Epithelial cell of prostate (primary cell): ENCODE measurements at regions not wholly inside any gene's neighbourhood (a gene's known extent, or its start where the extent isn't known, plus 50 kb on each side); places are given as distances from the start of the nearest gene placed in this dataset.
"Not testable (repeated sequence)": the region's sequence is repeated elsewhere in the genome, so short reads cannot be mapped to it uniquely, and the experiment has no call there.

ENCODE experiments used
- DNase-seq: peaks from one replicate; pipeline ENCODE4 v3.0.0-alpha.2; 2011; ENCODE audit warnings: low read depth, low spot score
- H3K27ac ChIP-seq: fragments of 450-650 bp; 2 replicates; pipeline ENCODE4 v1.5.1; 2017; ENCODE audit warnings: mild to moderate bottlenecking

- no peak overlapping the region for H3K27ac ChIP-seq
- DNase-seq, result no peak
Measured at GRCh38 chr1:245067257-245067656, 87.5 kb upstream of the KIF26B start.

- no peak overlapping the region for H3K27ac ChIP-seq
- DNase-seq, result no peak
Measured at GRCh38 chr1:245062741-245063305, 92.0 kb upstream of the KIF26B start.

GRCh38 chr1:245061808-245062207, 93.0 kb upstream of the KIF26B start:
- H3K27ac ChIP-seq, DNase-seq: not testable (repeated sequence)

- no peak for DNase-seq
Measured at GRCh38 chr1:245060684-245061374, 94.0 kb upstream of the KIF26B start.

GRCh38 chr1:245059806-245060424, 94.9 kb upstream of the KIF26B start:
- DNase-seq, result no peak
- H3K27ac ChIP-seq, result no peak overlapping the region

More at GRCh38 chr1:245060684-245061374, 94.0 kb upstream of the KIF26B start:
- no peak overlapping the region for H3K27ac ChIP-seq

GRCh38 chr1:245058882-245059281, 95.9 kb upstream of the KIF26B start:
- no peak for DNase-seq
- H3K27ac ChIP-seq, result no peak overlapping the region

- DNase-seq, result no peak
- no peak overlapping the region for H3K27ac ChIP-seq
Measured at GRCh38 chr1:245058436-245058835, 96.3 kb upstream of the KIF26B start.

GRCh38 chr1:245056913-245057312, 97.9 kb upstream of the KIF26B start:
- DNase-seq, result no peak

GRCh38 chr1:245056296-245056695, 98.5 kb upstream of the KIF26B start:
- H3K27ac ChIP-seq, DNase-seq: not testable (repeated sequence)

More at GRCh38 chr1:245056913-245057312, 97.9 kb upstream of the KIF26B start:
- no peak overlapping the region for H3K27ac ChIP-seq

- DNase-seq, result no peak
- H3K27ac ChIP-seq, result no peak overlapping the region
Measured at GRCh38 chr1:245055752-245056151, 99.0 kb upstream of the KIF26B start.

- no peak overlapping the region for H3K27ac ChIP-seq
Measured at GRCh38 chr1:245054507-245055270, 100.1 kb upstream of the KIF26B start.

GRCh38 chr1:245054105-245054504, 100.7 kb upstream of the KIF26B start:
- H3K27ac ChIP-seq, result no peak overlapping the region
- no peak for DNase-seq

More at GRCh38 chr1:245054507-245055270, 100.1 kb upstream of the KIF26B start:
- no peak for DNase-seq

- DNase-seq, result no peak
- H3K27ac ChIP-seq, result no peak overlapping the region
Measured at GRCh38 chr1:245052258-245052657, 102.5 kb upstream of the KIF26B start.

- DNase-seq, result no peak
- H3K27ac ChIP-seq, result no peak overlapping the region
Measured at GRCh38 chr1:245051349-245052221, 103.2 kb upstream of the KIF26B start.

GRCh38 chr1:245046769-245047168, 108.0 kb upstream of the KIF26B start:
- no peak overlapping the region for H3K27ac ChIP-seq
- DNase-seq, result no peak

GRCh38 chr1:245046315-245046714, 108.5 kb upstream of the KIF26B start:
- no peak for DNase-seq

GRCh38 chr1:245045087-245045881, 109.5 kb upstream of the KIF26B start:
- no peak overlapping the region for H3K27ac ChIP-seq
- peak; percentile 6 for DNase-seq

More at GRCh38 chr1:245046315-245046714, 108.5 kb upstream of the KIF26B start:
- H3K27ac ChIP-seq, result no peak overlapping the region

GRCh38 chr1:245043611-245043940, 111.2 kb upstream of the KIF26B start:
- no peak overlapping the region for H3K27ac ChIP-seq
- no peak for DNase-seq

GRCh38 chr1:245041058-245041698, 113.6 kb upstream of the KIF26B start:
- no peak overlapping the region for H3K27ac ChIP-seq
- DNase-seq, result no peak
